RWPE2 (cell line): ENCODE measurements at regions not wholly inside any gene's neighbourhood (a gene's known extent, or its start where the extent isn't known, plus 50 kb on each side); places are given as distances from the start of the nearest gene placed in this dataset.

ENCODE experiments used
- ATAC-seq: fragments of 200-7000 bp; cut with Tn5 transposase; 3 replicates; pipeline ENCODE4 v1.9.1; 2021; ENCODE audit warnings: low read depth
- DNase-seq: peaks from one replicate; pipeline ENCODE4 v3.0.0-alpha.2; 2020; ENCODE audit warnings: low spot score
- H3K27ac ChIP-seq: fragments of 450-650 bp; 2 replicates; pipeline ENCODE4 v1.5.1; 2017; ENCODE audit warnings: mild to moderate bottlenecking; ENCODE audit not compliant: poor library complexity, severe bottlenecking
- H3K27me3 ChIP-seq: fragments of 250-450 bp; sonication (Bioruptor Pico); 2 replicates; pipeline ENCODE4 v1.5.1; 2021; ENCODE audit warnings: mild to moderate bottlenecking, moderate library complexity; ENCODE audit not compliant: insufficient read depth, poor library complexity, severe bottlenecking
- H3K36me3 ChIP-seq: fragments of 250-450 bp; sonication (Bioruptor Pico); 2 replicates; pipeline ENCODE4 v1.5.1; 2020; ENCODE audit warnings: low read depth, mild to moderate bottlenecking, moderate library complexity
- H3K4me1 ChIP-seq: fragments of 250-450 bp; sonication (Bioruptor Pico); 2 replicates; pipeline ENCODE4 v1.5.1; 2021; ENCODE audit warnings: mild to moderate bottlenecking, moderate library complexity; ENCODE audit not compliant: insufficient read depth, poor library complexity, severe bottlenecking
- H3K4me3 ChIP-seq: fragments of 250-450 bp; sonication (Bioruptor Pico); 2 replicates; pipeline ENCODE4 v1.5.1; 2021; ENCODE audit warnings: mild to moderate bottlenecking, moderate library complexity; ENCODE audit not compliant: severe bottlenecking
- H3K9me3 ChIP-seq: fragments of 250-450 bp; sonication (Bioruptor Pico); 2 replicates; pipeline ENCODE4 v1.5.1; 2021; ENCODE audit warnings: mild to moderate bottlenecking, moderate library complexity; ENCODE audit not compliant: severe bottlenecking
- TF ChIP-seq, protein P1 (sequence below): fragments of 450-650 bp; IDR thresholded peaks from one replicate; pipeline ENCODE4 v1.5.1; 2017; ENCODE audit warnings: mild to moderate bottlenecking, moderate library complexity; ENCODE audit not compliant: poor library complexity, severe bottlenecking

DNA sequence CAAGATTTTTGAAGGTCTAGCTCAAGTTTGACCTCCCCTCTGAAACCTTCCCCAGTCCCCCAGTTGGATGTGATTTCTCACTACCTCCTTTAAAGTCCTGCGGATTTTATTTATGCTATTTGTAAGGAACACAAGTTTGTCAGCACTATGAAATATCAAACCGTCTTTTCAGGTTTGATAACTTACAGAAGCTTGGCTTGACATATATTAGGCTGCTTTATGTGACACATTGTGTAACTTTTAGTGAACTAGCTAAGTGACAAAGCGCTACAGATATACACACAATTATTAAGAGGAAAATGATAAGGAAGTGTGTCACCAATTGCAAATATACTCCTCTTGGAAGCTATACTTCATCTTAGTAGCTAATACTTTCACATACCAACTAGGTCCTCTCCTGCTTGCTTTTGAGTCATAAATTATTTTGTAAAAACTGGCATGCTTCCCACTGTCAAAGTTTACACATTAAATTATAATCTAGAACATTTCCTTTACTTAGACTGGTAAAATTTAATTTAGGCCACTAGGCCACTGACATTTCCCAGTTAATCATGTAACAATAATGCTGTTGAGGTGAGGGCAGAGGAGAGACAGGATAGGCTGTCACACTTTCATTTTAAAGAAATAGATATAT is 149.5 kb downstream of the TMTC3 start:
- H3K27me3 ChIP-seq = no peaks in the 10 kb centered on the region
- H3K27ac ChIP-seq = no peak overlapping the region
- DNase-seq (no peak), ATAC-seq (no peak)
- no peaks in the 10 kb centered on the region for H3K4me1 ChIP-seq
- H3K4me3 ChIP-seq = no peak overlapping the region
- TF ChIP-seq, protein P1, sequence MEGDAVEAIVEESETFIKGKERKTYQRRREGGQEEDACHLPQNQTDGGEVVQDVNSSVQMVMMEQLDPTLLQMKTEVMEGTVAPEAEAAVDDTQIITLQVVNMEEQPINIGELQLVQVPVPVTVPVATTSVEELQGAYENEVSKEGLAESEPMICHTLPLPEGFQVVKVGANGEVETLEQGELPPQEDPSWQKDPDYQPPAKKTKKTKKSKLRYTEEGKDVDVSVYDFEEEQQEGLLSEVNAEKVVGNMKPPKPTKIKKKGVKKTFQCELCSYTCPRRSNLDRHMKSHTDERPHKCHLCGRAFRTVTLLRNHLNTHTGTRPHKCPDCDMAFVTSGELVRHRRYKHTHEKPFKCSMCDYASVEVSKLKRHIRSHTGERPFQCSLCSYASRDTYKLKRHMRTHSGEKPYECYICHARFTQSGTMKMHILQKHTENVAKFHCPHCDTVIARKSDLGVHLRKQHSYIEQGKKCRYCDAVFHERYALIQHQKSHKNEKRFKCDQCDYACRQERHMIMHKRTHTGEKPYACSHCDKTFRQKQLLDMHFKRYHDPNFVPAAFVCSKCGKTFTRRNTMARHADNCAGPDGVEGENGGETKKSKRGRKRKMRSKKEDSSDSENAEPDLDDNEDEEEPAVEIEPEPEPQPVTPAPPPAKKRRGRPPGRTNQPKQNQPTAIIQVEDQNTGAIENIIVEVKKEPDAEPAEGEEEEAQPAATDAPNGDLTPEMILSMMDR = no peak
- H3K9me3 ChIP-seq = no peaks in the 10 kb centered on the region
- no peaks in the 10 kb centered on the region for H3K36me3 ChIP-seq

DNA sequence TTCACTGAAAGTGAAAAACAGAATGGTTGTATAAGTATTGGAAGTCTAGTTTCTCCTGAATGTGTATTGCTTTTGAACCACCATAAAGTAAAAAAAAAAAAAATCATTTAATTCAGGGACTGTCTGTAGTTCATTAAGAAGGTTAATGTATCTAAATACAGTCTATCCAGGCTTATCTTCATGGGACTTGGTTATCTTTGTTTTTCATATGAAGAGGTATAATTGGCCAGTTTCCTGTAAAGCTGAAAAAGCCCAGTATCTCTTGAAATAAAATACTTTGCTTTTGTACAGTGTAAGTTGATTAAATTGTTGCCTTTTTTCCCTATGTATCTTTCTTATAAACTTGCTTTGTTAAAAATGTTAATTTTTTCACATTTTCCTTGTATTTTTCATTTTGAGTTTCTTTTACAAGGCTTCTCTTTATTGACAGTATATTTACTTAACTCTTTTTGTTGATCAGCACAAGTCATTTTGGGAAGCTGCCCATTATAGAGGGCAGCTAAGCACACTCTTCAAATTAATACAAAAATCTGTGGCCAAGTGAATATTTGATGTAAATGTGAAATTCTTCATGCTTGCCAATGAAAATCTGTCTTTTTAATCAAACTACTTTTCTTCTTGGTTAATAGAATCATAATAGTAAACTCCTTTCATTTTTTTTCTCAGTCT is 156.0 kb downstream of the TMTC3 start:
- Histone ChIP-seq H3K27ac (peak overlapping the region; percentile 62), H3K27me3 (no peaks in the 10 kb centered on the region), H3K9me3 (no peaks in the 10 kb centered on the region), H3K4me1 (peaks cover 29% of the 10 kb centered on the region), H3K36me3 (no peaks in the 10 kb centered on the region), H3K4me3 (no peak overlapping the region)
- TF ChIP-seq, protein P1 = no peak
- ATAC-seq (no peak), DNase-seq (no peak)

DNA sequence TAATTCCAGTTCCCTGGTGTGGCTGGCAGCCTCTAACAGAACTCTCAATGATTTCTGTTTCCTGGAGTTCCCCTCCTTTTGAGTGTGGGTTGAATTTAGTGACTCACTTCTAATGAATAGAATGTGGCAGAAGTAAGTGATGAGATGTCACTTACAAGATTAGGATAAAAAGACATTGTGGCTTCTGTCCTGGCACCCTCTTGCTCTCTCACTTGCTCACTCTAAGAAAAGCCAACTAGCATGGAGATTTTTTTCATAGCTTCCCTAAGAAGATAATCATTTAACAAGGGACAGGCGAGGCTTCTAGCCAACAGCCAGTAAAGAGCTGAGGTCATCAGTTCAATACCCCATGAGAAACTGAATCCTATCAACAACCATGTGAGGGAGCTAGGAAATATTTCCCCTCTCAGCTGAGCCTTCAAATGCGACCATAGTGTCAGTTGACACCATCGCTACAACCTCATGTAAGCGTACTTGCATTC is 156.7 kb downstream of the TMTC3 start:
- H3K36me3 ChIP-seq = no peaks in the 10 kb centered on the region
- H3K9me3 ChIP-seq = no peaks in the 10 kb centered on the region
- H3K4me1 ChIP-seq = peaks cover 29% of the 10 kb centered on the region
- no peaks in the 10 kb centered on the region for H3K27me3 ChIP-seq
- H3K27ac ChIP-seq = peak overlapping the region; percentile 62
- peak; percentile 59 for ATAC-seq
- H3K4me3 ChIP-seq = no peak overlapping the region
- TF ChIP-seq, protein P1 = no peak
- DNase-seq = no peak

DNA sequence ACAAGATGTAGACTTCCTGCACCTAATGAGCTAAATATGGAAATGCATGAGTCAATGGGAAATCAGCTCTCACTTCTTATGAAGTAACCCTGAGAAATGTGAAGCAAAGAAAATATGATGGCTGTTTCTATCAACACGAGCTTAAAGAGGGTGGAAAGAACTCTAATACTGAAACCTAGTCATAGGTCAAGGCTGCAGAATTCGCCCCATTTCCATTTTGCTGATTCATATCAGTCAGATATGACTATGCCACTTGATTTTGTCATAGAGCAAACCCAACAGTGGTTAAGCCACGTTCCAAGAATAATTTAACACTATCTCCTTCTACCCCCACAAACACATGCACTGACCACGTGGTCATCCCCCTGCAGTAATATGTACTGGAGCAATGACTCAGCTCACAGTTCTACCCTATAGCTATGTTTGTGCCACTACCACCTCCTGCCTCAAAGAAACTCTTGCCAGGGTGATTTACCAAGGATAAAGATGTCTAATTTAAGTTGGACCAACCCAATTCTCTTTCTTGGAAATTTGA is 157.5 kb downstream of the TMTC3 start:
- Histone ChIP-seq H3K27me3 (no peaks in the 10 kb centered on the region), H3K4me1 (peaks cover 29% of the 10 kb centered on the region), H3K9me3 (no peaks in the 10 kb centered on the region), H3K4me3 (no peak overlapping the region), H3K27ac (peak overlapping the region; percentile 62), H3K36me3 (no peaks in the 10 kb centered on the region)
- TF ChIP-seq, protein P1 = no peak
- peak; percentile 92 for ATAC-seq
- peak; percentile 72 for DNase-seq
